ENCODE measurements at regions not wholly inside any gene's neighbourhood (a gene's known extent, or its start where the extent isn't known, plus 50 kb on each side); places are given as distances from the start of the nearest gene placed in this dataset.

DNA sequence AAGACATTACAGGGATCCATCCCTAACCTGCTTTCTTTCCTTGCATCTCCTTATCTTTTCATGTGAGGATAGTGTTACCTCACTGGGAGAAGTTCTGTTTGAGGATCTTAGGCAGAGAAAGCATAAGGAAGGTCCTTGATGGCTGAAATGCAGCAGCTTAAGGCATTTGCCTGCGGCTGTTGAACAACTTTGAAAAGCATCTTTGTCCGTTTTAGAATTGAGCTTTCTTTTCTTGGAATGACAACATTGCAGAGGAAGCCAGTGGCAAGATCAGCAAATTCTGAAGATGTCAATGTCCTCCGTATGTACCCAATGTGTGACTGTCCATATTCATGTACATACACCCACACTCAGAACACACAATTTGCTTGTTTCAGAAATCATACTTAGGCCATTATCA is 436.2 kb downstream of the GABRG2 start:
- Histone ChIP-seq H3K27me3 (ENCODE audit: control insufficient read depth, insufficient read depth, low read length) (no peaks in the 10 kb centered on the region), H3K14ac (replicated peaks; ENCODE audit: low read depth, low read length) (no peak overlapping the region), H2AK9ac (replicated peaks; ENCODE audit: low read depth, low read length, poor library complexity) (no peak overlapping the region), H3K56ac (ENCODE audit: extremely low read depth, insufficient read depth, low read length) (no peak overlapping the region), H2BK5ac (ENCODE audit: low read depth, low read length, poor library complexity, severe bottlenecking) (no peak overlapping the region), H2AK5ac (ENCODE audit: low read depth, low read length) (no peak overlapping the region), H2BK120ac (ENCODE audit: low read depth, low read length) (no peak overlapping the region), H3K27ac (ENCODE audit: insufficient read depth, low read length) (no peak overlapping the region), H2BK15ac (ENCODE audit: low read depth, low read length) (no peak overlapping the region), H3K9me3 (ENCODE audit: control insufficient read depth, insufficient read depth, low read length) (peaks cover 3% of the 10 kb centered on the region; the same call in 1 of the 2 replicates), H3K4ac (ENCODE audit: low read depth, low read length) (no peak overlapping the region), H2BK20ac (ENCODE audit: low read depth, low read length) (no peak overlapping the region), H3K9me1 (ENCODE audit: insufficient read depth, low read length) (no peaks in the 10 kb centered on the region), H4K91ac (ENCODE audit: insufficient read depth, low read depth, low read length) (no peak overlapping the region), H4K8ac (ENCODE audit: low read depth in 2 of 2, low read length in 2 of 2) (no peak overlapping the region), H3K36me3 (ENCODE audit: control insufficient read depth, insufficient read depth, low read length) (no peaks in the 10 kb centered on the region), H3K9ac (ENCODE audit: low read depth, low read length) (no peak overlapping the region), H3K4me2 (ENCODE audit: low read depth, low read length) (no peak overlapping the region), H3K23ac (ENCODE audit: low read depth, low read length) (no peak overlapping the region), H4K20me1 (ENCODE audit: insufficient read depth, low read length) (no peaks in the 10 kb centered on the region), H4K5ac (ENCODE audit: low read depth, low read length) (no peak overlapping the region), H2AFZ (replicated peaks; ENCODE audit: low read length, poor library complexity) (no peak overlapping the region), H3K4me1 (ENCODE audit: control insufficient read depth, insufficient read depth, low read length) (no peaks in the 10 kb centered on the region), H3K79me1 (ENCODE audit: low read depth in 1 of 2, low read length in 2 of 2) (no peaks in the 10 kb centered on the region), H3K18ac (ENCODE audit: low read depth, low read length) (no peak overlapping the region), H3K4me3 (ENCODE audit: insufficient read depth, low read depth, low read length) (no peak overlapping the region)
- DNase-seq (no peak), ATAC-seq (ENCODE audit: low read depth) (no peak)
- intact Hi-C loops (cut with micrococcal nuclease) = no loop called here
- WGBS, 2 experiments (ENCODE audit: extremely low coverage in 2 of 2, insufficient read length in 1 of 2) = no CpG with 5 or more reads among the region's 3 CpGs
- no TSS peak for BruUV-seq (replicated peaks)
- POLR2A ChIA-PET (ENCODE audit: unreplicated experiment) = no interaction called here
- TF ChIP-seq, protein P1, sequence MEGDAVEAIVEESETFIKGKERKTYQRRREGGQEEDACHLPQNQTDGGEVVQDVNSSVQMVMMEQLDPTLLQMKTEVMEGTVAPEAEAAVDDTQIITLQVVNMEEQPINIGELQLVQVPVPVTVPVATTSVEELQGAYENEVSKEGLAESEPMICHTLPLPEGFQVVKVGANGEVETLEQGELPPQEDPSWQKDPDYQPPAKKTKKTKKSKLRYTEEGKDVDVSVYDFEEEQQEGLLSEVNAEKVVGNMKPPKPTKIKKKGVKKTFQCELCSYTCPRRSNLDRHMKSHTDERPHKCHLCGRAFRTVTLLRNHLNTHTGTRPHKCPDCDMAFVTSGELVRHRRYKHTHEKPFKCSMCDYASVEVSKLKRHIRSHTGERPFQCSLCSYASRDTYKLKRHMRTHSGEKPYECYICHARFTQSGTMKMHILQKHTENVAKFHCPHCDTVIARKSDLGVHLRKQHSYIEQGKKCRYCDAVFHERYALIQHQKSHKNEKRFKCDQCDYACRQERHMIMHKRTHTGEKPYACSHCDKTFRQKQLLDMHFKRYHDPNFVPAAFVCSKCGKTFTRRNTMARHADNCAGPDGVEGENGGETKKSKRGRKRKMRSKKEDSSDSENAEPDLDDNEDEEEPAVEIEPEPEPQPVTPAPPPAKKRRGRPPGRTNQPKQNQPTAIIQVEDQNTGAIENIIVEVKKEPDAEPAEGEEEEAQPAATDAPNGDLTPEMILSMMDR (conservative IDR thresholded peaks at IDR 0.05; ENCODE audit: low read depth, low read length) = no peak
- no peak for TF ChIP-seq BHLHE40 (IDR thresholded peaks at IDR 0.05; ENCODE audit: low read depth, low read length)
- no peak for TF ChIP-seq FOS (IDR thresholded peaks at IDR 0.05; ENCODE audit: low read depth, low read length)
- TF ChIP-seq SMC3 (IDR thresholded peaks at IDR 0.05; ENCODE audit: low read depth, low read length) = no peak
- TF ChIP-seq RAD21 (IDR thresholded peaks at IDR 0.05; ENCODE audit: low read length) = no peak
- no peak for TF ChIP-seq RCOR1 (IDR thresholded peaks at IDR 0.05; ENCODE audit: insufficient replicate concordance, low read length)
- TF ChIP-seq RFX5 (IDR thresholded peaks at IDR 0.05; ENCODE audit: low read depth, low read length) = no peak
- TF ChIP-seq, protein P2, sequence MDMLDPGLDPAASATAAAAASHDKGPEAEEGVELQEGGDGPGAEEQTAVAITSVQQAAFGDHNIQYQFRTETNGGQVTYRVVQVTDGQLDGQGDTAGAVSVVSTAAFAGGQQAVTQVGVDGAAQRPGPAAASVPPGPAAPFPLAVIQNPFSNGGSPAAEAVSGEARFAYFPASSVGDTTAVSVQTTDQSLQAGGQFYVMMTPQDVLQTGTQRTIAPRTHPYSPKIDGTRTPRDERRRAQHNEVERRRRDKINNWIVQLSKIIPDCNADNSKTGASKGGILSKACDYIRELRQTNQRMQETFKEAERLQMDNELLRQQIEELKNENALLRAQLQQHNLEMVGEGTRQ (IDR thresholded peaks at IDR 0.05; ENCODE audit: low read depth, low read length) = no peak
- TF ChIP-seq NFE2L2 (IDR thresholded peaks at IDR 0.05; ENCODE audit: low read depth, low read length) = no peak
- no peak for TF ChIP-seq CHD1 (IDR thresholded peaks at IDR 0.05; ENCODE audit: low read depth, low read length)
- no peak for TF ChIP-seq POLR2A (IDR thresholded peaks at IDR 0.05; ENCODE audit: low read depth, low read length)
- TF ChIP-seq CEBPB (IDR thresholded peaks at IDR 0.05; ENCODE audit: low read depth, low read length) = no peak
- no peak for TF ChIP-seq MAFK (IDR thresholded peaks at IDR 0.05; ENCODE audit: low read depth, low read length)
- no peak for TF ChIP-seq MXI1 (IDR thresholded peaks at IDR 0.05; ENCODE audit: borderline replicate concordance, low read depth, low read length)
- TF ChIP-seq, protein P3, sequence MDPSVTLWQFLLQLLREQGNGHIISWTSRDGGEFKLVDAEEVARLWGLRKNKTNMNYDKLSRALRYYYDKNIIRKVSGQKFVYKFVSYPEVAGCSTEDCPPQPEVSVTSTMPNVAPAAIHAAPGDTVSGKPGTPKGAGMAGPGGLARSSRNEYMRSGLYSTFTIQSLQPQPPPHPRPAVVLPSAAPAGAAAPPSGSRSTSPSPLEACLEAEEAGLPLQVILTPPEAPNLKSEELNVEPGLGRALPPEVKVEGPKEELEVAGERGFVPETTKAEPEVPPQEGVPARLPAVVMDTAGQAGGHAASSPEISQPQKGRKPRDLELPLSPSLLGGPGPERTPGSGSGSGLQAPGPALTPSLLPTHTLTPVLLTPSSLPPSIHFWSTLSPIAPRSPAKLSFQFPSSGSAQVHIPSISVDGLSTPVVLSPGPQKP (IDR thresholded peaks at IDR 0.05; ENCODE audit: borderline replicate concordance, low read depth, low read length) = no peak
- TF ChIP-seq MAZ (IDR thresholded peaks at IDR 0.05; ENCODE audit: borderline replicate concordance, low read depth, low read length) = no peak
- in situ Hi-C loops (cut with MboI; ENCODE audit: low sequenced_read_pairs) = no loop called here
- dilution Hi-C loops (cut with HindIII; ENCODE audit: low sequenced_read_pairs, unreplicated experiment) = no loop called here
- CTCF ChIA-PET = no interaction called here

All from IMR-90 (cell line).